ENCODE measurements at regions not wholly inside any gene's neighbourhood (a gene's known extent, or its start where the extent isn't known, plus 50 kb on each side); places are given as distances from the start of the nearest gene placed in this dataset.

DNA sequence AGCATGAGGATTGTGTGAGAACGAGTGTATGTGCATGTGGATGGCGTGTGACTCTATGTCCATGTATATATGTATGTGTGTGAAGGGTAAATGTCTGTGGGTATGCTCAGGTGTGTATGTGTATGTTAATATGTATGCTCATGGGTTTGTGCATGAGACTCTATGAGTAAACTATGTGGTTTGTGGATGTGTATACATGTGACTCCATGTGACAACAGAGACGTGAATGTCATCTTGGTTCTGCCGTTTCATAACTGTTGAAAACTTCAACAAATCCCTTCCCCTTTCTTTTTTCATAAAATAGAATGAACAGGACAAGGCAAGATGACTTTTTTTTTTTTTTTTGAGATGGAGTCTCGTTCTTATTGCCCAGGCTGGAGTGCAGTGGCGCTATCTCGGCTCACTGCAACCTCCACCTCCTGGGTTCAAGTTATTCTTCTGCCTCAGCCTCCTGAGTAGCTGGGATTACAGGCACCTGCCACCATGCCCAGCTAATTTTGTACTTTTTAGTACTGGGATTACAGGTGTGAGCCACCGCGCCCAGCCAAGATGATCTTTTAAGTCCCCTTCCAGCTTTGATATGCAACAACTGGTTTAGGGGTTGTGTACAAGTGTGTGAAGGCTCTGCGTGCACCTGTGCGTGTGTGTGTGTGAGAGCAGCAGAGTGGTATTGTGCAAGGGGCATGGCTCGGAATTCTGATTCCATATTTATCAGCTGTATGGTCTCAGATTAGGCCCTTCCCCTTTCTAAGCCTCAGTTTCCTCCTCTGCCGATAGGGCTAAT is 106.3 kb downstream of the EBNA1BP2 start:
- Histone ChIP-seq H3K27me3 (ENCODE audit: insufficient read depth, low read length) (no peaks in the 10 kb centered on the region), H3K4me2 (ENCODE audit: insufficient read depth, low read length) (no peak overlapping the region), H3K9me3 (ENCODE audit: low read depth, low read length) (no peaks in the 10 kb centered on the region), H3K27ac (ENCODE audit: low read depth, low read length) (no peak overlapping the region), H4K20me1 (ENCODE audit: insufficient read depth, low read length) (no peaks in the 10 kb centered on the region), H3K4me3 (ENCODE audit: insufficient read depth, low read length) (no peak overlapping the region), H3K79me2 (ENCODE audit: insufficient read depth, low read length) (no peaks in the 10 kb centered on the region), H3K4me1 (ENCODE audit: insufficient read depth, low read length) (peaks cover 3% of the 10 kb centered on the region), H2AFZ (ENCODE audit: low read length) (no peak overlapping the region), H3K36me3 (ENCODE audit: insufficient read depth, low read length) (no peaks in the 10 kb centered on the region)
- TF ChIP-seq CTCF (IDR thresholded peaks at IDR 0.05; ENCODE audit: extremely low read depth, low read depth, low read length): no peak
- peak; percentile 68 for DNase-seq (ENCODE audit: insufficient read length, low spot score, missing footprints)

- Histone ChIP-seq H3K4me3 (ENCODE audit: insufficient read depth, low read length) (no peak overlapping the region), H3K36me3 (ENCODE audit: insufficient read depth, low read length) (no peaks in the 10 kb centered on the region)
These were observed 106.5 kb upstream of the SLC2A1 start for GRCh38 chr1:43065191-43065590.

DNA sequence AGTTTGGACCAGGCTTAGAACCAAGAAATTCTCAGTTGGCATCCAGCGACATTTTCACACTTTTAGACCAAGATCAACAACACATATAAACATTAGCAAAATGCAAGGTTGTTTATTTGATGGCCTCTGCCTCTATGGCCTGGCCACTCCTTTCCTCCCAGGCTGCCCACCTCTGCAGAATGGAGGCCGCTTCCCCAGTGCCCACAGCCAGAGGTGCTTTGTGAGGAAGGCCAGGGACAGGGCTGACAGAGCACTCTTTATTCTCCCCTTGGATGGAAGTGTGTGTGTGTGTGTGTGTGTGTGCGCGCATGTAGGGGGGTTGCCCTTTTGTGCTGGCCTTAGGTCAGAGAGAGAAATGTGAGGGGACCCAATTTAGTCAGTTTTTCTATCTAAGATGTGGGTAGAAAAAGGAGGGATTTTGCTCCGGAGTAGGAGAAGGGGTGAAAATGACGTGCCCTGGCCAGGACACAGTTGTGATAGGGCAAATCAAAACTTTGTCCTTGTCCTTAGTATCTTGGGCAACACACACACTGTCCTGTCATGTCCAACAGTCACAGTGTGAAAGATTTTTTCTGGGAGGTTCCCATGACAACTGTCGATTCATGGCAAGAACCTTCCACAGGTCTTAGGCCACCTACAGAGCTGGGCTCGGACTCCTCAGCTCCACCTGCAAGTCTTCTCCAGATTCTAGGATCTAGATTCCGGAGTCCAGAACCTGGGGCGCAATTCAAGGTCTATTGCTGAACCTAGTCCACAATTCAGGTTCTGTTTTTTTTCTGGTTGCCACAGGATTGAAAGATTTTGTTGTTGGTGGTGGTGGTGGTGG is 104.9 kb upstream of the SLC2A1 start:
- H3K79me2 ChIP-seq (ENCODE audit: insufficient read depth, low read length): no peaks in the 10 kb centered on the region
- no peak overlapping the region for H3K4me2 ChIP-seq (ENCODE audit: insufficient read depth, low read length)
- DNase-seq (ENCODE audit: insufficient read length, low spot score, missing footprints): peak; percentile 81
- no peak overlapping the region for H3K4me3 ChIP-seq (ENCODE audit: insufficient read depth, low read length)
- no peaks in the 10 kb centered on the region for H3K9me3 ChIP-seq (ENCODE audit: low read depth, low read length)
- no peak for TF ChIP-seq CTCF (IDR thresholded peaks at IDR 0.05; ENCODE audit: extremely low read depth, low read depth, low read length)
- peaks cover 3% of the 10 kb centered on the region for H3K4me1 ChIP-seq (ENCODE audit: insufficient read depth, low read length)
- no peaks in the 10 kb centered on the region for H4K20me1 ChIP-seq (ENCODE audit: insufficient read depth, low read length)
- H3K27ac ChIP-seq (ENCODE audit: low read depth, low read length): no peak overlapping the region
- no peaks in the 10 kb centered on the region for H3K27me3 ChIP-seq (ENCODE audit: insufficient read depth, low read length)
- H2AFZ ChIP-seq (ENCODE audit: low read length): no peak overlapping the region
- H3K36me3 ChIP-seq (ENCODE audit: insufficient read depth, low read length): no peaks in the 10 kb centered on the region

More at GRCh38 chr1:43065191-43065590, 106.5 kb upstream of the SLC2A1 start:
- H3K4me2 ChIP-seq (ENCODE audit: insufficient read depth, low read length): no peak overlapping the region
- no peak overlapping the region for H2AFZ ChIP-seq (ENCODE audit: low read length)
- H3K9me3 ChIP-seq (ENCODE audit: low read depth, low read length): no peaks in the 10 kb centered on the region
- H3K27ac ChIP-seq (ENCODE audit: low read depth, low read length): no peak overlapping the region
- H3K27me3 ChIP-seq (ENCODE audit: insufficient read depth, low read length): no peaks in the 10 kb centered on the region
- no peak for TF ChIP-seq CTCF (IDR thresholded peaks at IDR 0.05; ENCODE audit: extremely low read depth, low read depth, low read length)
- no peaks in the 10 kb centered on the region for H3K79me2 ChIP-seq (ENCODE audit: insufficient read depth, low read length)
- no peaks in the 10 kb centered on the region for H4K20me1 ChIP-seq (ENCODE audit: insufficient read depth, low read length)
- DNase-seq (ENCODE audit: insufficient read length, low spot score, missing footprints): peak; percentile 67
- peaks cover 3% of the 10 kb centered on the region for H3K4me1 ChIP-seq (ENCODE audit: insufficient read depth, low read length)

- Histone ChIP-seq H3K36me3 (ENCODE audit: insufficient read depth, low read length) (no peaks in the 10 kb centered on the region), H3K4me3 (ENCODE audit: insufficient read depth, low read length) (no peak overlapping the region), H3K79me2 (ENCODE audit: insufficient read depth, low read length) (no peaks in the 10 kb centered on the region), H3K4me2 (ENCODE audit: insufficient read depth, low read length) (no peak overlapping the region), H3K27ac (ENCODE audit: low read depth, low read length) (no peak overlapping the region), H2AFZ (ENCODE audit: low read length) (no peak overlapping the region), H3K9me3 (ENCODE audit: low read depth, low read length) (no peaks in the 10 kb centered on the region), H3K27me3 (ENCODE audit: insufficient read depth, low read length) (no peaks in the 10 kb centered on the region), H3K4me1 (ENCODE audit: insufficient read depth, low read length) (no peaks in the 10 kb centered on the region), H4K20me1 (ENCODE audit: insufficient read depth, low read length) (no peaks in the 10 kb centered on the region)
- TF ChIP-seq CTCF (IDR thresholded peaks at IDR 0.05; ENCODE audit: extremely low read depth, low read depth, low read length): no peak
- DNase-seq (ENCODE audit: insufficient read length, low spot score, missing footprints): no peak
These were observed 103.9 kb upstream of the SLC2A1 start for GRCh38 chr1:43062527-43063095.
